Muscle of arm (tissue), 1 donor: ENCODE measurements at regions not wholly inside any gene's neighbourhood (a gene's known extent, or its start where the extent isn't known, plus 50 kb on each side); places are given as distances from the start of the nearest gene placed in this dataset.
"Not testable (repeated sequence)": the region's sequence is repeated elsewhere in the genome, so short reads cannot be mapped to it uniquely, and the experiment has no call there.

Source experiments
- DNase-seq: peaks from one replicate; pipeline ENCODE4 v3.0.0-alpha.2; 2013

GRCh38 chr18:42545825-42546224 lies 569.7 kb downstream of the RIT2 start:
- no peak for DNase-seq

DNA sequence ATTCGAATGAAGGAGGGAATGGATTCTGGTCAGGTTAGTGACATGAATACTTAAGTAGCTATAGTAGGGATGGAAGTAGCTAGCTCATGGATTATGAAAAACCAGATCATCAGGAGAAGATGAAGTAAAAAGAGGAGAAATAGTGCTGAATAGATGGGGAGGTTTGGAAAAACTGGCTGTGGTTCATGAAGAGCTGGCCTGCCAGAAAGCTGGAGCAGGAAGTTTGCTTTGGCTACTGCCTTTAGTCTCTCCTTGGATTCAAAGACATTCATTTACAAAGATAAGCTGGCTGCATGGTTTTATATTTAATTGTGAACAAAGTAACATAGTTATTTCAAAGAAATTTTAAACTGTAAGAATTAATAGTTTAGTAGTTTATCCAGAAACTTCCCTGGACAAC lies 567.0 kb downstream of the RIT2 start:
- DNase-seq = no peak

DNA sequence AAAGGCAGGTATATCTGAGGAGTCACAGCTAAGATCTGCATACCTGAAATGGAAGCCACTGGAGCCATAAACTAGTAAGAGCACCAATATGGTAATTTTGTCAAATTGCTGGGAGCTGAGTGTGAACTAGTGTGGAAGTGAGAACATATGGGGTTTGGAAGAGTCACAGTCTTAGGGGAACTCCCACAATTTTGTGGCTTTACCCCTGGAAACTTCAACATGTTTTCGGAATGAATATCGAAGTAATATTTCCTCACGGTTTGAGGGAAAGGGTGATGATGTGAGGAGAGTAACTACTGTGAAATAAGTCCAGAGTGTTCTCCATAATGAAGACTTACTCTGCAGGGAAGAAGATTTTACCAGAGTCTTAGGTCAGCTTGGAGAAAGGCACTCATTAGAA lies 565.9 kb downstream of the RIT2 start:
- no peak for DNase-seq

GRCh38 chr18:42552559-42552958 lies 562.9 kb downstream of the RIT2 start:
- DNase-seq = not testable (repeated sequence)

GRCh38 chr18:42559069-42559690 lies 556.3 kb downstream of the RIT2 start:
- no peak for DNase-seq

DNA sequence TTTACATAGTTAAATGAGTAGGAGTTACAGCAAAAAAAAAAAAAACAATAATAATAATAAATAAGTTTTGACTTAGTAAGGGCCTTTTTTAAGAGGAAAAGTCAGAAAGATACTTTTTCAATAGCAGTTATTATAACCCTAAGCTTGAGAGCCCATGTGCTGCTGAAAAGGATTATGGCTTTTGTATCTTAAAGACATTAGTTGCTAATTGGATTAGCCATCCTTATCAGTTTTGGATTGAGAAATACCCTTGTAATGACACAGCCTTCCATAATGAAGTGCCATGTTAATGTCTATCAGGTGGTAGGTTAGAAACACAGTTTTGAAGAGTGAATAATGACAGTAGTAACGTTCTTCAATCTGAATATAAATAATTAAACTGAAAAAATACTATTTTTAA lies 554.0 kb downstream of the RIT2 start:
- DNase-seq = no peak

DNA sequence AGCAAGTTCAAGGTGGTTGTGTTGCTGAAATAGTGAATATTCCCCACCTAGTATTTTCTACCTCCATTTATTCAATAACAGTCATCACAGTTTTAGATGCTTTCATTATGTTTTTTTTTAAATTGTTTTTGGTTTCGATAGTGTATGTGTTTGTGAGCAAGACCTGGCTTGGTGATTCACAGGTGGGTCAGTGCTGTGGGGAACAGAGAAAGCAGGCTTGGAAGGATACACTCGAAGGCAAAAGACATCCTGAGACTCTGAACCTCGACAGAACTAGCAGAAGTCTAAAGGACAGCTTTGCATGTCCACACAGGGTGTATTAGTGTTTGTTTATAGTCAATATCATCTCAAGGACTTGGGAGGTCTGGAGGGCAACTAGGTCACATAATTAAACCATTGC lies 551.5 kb downstream of the RIT2 start:
- DNase-seq = no peak

DNA sequence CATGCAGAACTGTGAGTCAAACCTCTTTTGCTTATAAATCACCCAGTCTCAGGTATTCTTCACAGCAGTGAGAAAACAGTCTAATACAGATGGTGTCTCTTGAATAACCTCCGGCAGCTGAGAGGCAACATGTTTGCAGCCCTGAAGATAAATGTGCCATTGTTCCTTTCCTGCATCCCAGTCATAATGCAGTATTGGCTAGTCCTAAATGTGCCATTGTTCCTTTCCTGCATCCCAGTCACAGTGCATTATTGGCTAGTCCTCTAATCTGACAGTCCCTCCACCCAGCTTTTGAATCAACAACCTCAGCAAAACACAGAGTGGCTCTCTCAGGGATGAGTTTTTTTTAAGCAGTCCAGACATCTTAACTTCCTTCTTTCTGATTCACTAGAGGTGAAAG lies 550.7 kb downstream of the RIT2 start:
- DNase-seq = no peak

DNA sequence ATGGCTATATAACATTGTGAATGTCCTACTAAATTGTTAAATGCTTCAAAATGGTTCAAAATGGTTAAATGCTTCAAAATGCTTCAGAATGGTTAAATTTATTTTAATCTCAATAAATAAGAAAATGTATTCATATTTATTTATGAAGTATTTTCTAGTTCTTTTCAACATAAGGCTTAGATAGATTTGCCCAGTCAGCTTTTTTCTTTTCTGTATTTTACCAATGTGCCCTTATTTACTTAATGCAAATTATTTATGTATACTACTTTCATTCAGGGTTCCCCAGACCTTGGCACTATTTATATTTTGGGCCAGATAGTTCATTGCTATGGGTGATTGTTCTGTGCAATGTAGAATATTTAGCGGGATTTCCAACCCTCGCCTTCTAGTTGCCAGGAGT lies 546.7 kb downstream of the RIT2 start:
- DNase-seq = no peak

- no peak for DNase-seq
Observed at GRCh38 chr18:42574871-42575270, 540.6 kb downstream of the RIT2 start.

GRCh38 chr18:42576124-42576523 lies 539.4 kb downstream of the RIT2 start:
- no peak for DNase-seq

- no peak for DNase-seq
Observed at GRCh38 chr18:42578792-42579191, 536.7 kb downstream of the RIT2 start.

GRCh38 chr18:42582266-42582665 lies 533.2 kb downstream of the RIT2 start:
- DNase-seq = no peak

GRCh38 chr18:42583283-42583731 lies 532.2 kb downstream of the RIT2 start:
- DNase-seq = no peak

DNA sequence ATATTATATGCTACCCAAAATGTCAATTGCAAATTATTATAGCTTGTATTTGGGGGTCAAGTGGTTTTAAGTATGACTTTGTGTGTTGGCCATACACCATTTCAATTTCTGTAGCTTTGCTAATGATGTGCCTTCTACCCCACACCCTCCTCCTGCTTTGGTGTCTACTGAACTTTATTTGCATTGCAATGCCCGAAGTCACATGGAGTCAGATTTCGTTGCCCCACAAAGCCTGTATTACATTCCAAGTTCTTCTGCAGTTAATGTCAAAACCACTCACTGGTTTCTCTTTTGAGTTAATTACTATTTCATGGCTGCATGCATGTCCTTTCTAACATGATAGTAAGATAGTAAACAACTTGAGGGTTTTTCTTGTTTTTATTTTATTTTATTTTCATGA lies 528.9 kb downstream of the RIT2 start:
- DNase-seq = no peak

DNA sequence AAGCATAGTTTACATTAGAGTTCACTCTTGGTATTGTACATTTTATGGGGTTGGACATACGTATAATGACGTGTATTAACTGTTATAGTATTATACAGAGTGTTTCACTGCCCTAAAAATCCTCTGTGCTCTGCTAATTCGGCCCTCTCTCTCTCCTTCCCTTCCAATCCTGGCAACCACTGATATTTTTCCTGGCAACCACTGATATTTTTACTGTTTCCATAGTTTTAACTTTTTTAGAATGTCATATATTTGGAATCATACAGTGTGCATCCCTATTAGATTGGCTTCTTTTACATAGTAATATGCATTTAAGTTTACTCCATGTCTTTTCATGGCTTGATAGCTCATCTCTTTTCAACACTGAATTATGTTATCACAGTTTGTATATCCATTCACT lies 526.7 kb downstream of the RIT2 start:
- peak; percentile 57 for DNase-seq

DNA sequence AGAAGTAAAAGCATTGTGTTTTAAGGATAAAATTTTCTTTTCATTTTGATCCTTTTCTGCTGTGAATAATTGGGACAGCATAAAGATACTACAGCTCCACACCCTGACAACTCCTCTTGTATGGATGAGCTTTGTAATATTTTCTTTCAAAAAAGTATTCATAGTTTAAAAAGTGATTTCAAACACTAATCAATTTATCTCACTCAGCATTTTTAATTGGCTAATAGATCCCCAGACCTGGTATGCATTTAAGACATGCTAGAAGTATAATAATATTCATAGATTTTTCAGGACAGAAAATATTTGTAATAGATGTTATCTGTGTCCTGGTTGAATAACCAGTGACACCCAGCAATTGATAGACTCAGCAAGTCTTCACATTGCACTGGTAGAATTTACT lies 510.7 kb downstream of the RIT2 start:
- DNase-seq = no peak

GRCh38 chr18:42606886-42607495 lies 508.5 kb downstream of the RIT2 start:
- peak; percentile 25 for DNase-seq

- no peak for DNase-seq
Observed at GRCh38 chr18:42611134-42611533, 504.4 kb downstream of the RIT2 start.

DNA sequence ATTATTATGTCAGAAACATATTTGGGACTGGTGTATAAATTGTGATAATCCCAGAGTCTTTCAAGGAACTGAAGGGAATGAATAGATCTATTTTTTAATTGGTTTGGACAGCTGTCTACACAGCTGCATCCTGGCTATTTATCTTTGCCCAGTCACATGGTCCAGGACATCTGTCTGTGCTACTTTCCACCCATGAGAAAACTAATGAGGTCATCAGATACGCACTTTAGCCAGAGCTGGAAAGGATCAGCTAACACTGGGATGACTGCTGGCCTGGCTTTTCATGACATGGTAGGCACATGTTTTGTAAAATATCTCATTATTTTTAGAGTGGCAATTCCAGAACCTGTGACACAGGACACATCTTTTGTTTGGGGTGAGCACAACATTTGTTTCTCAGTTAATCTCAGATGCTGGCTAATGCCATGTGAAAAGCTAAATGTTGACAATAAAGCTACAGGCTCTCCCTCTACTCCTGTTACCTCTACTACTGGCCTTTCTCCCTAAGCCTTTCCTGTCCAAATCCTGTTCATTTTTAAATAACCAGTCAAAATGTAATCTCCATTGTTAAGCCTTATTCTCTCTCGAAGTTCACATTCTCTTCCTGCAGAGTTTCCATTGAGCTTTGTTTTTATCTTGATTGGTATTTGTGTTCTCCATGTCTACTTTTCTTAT lies 500.7 kb downstream of the RIT2 start:
- peak; percentile 72 for DNase-seq

DNA sequence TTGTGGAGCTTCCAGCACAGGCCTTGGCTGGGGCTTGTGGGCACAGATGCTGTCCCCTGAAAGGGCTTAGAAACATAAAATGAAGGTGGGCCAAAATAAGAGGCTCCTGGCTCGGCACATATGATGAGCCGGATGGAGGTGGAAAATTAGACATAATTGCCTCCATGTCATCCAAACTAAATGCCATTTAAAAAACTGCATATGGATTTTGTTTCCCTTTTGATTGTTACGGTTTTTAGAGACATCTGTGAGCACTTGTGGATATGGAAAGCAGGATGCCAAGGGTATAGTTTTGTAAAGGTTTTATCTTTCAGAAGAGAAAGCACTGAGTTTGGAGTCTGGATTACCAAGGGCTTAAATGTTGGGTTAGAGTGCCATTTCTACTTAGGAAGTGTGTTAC lies 498.3 kb downstream of the RIT2 start:
- DNase-seq = no peak

- no peak for DNase-seq
Observed at GRCh38 chr18:42619771-42620170, 495.7 kb downstream of the RIT2 start.

- no peak for DNase-seq
Observed at GRCh38 chr18:42620657-42621056, 494.8 kb downstream of the RIT2 start.

DNA sequence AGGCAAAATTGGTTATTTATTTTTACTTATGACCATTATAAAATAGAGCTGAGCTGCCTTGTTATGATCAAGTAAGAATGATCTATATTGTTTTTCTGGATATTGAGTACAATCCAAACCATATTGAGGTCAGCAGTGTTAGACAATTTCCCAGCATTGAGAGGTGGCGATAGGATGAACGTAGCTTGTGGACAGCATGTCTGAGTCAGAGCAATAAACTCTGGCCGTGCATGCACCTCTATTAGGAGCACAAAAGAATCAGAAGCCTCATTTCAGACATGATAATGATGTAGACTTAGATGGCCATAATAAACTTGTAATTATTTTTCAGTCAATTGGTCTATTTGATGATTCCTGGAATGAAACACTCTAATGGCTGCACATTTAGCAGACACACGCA lies 491.6 kb downstream of the RIT2 start:
- DNase-seq = no peak
